ENCODE measurements at regions not wholly inside any gene's neighbourhood (a gene's known extent, or its start where the extent isn't known, plus 50 kb on each side); places are given as distances from the start of the nearest gene placed in this dataset.

DNA sequence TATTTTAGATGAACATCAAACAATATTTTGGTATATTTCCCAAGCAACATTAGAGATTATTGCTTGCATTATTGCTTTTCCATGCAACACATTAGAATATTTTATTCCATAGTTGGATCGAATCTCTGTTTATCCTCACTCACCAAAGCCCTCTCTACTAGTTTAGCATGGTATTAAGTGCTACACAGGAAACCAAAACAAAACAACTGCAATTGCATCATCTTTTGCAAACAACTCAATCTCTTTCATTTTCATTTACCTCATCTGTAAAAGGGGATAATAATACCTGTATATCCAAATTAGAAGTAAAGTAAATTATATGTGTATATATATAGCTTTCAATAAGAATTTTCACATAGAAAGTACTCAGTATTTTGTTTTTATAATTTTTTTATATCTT is 147.8 kb upstream of the PCDH9 start:
- TF ChIP-seq MXI1 (IDR thresholded peaks at IDR 0.05; ENCODE audit: low read depth, low read length) (no peak), CHD2 (IDR thresholded peaks at IDR 0.05; ENCODE audit: low read length, partially characterized antibody) (no peak), RCOR1 (IDR thresholded peaks at IDR 0.05; ENCODE audit: low read length) (no peak)
- TF ChIP-seq, protein P1, sequence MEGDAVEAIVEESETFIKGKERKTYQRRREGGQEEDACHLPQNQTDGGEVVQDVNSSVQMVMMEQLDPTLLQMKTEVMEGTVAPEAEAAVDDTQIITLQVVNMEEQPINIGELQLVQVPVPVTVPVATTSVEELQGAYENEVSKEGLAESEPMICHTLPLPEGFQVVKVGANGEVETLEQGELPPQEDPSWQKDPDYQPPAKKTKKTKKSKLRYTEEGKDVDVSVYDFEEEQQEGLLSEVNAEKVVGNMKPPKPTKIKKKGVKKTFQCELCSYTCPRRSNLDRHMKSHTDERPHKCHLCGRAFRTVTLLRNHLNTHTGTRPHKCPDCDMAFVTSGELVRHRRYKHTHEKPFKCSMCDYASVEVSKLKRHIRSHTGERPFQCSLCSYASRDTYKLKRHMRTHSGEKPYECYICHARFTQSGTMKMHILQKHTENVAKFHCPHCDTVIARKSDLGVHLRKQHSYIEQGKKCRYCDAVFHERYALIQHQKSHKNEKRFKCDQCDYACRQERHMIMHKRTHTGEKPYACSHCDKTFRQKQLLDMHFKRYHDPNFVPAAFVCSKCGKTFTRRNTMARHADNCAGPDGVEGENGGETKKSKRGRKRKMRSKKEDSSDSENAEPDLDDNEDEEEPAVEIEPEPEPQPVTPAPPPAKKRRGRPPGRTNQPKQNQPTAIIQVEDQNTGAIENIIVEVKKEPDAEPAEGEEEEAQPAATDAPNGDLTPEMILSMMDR (IDR thresholded peaks at IDR 0.05): no peak

All from SK-N-SH (cell line).